HCT116 (cell line): ENCODE measurements at regions not wholly inside any gene's neighbourhood (a gene's known extent, or its start where the extent isn't known, plus 50 kb on each side); places are given as distances from the start of the nearest gene placed in this dataset.

ENCODE experiments used
- CTCF ChIP-seq, 3 experiments: fragments of 200-600 bp in 1 of 3; sonication (generic) in 1 of 3; IDR thresholded peaks in 2 of 3; conservative IDR thresholded peaks in 1 of 3; 2 replicates each; pipeline ENCODE4 v1.5.1; 2012 to 2017; ENCODE audit warnings: low read depth in 2 of 3, low read length in 2 of 3, antibody characterized with exemption in 1 of 3, borderline replicate concordance in 1 of 3, control low read depth in 1 of 3, mild to moderate bottlenecking in 1 of 3, mixed read lengths in 1 of 3, mixed run types in 1 of 3, moderate library complexity in 1 of 3; ENCODE audit not compliant: insufficient read depth in 1 of 3
- FOSL1 ChIP-seq: IDR thresholded peaks from 2 replicates; pipeline ENCODE4 v1.6.1; 2012; ENCODE audit warnings: low read depth
- MAX ChIP-seq: IDR thresholded peaks from 2 replicates; pipeline ENCODE4 v1.6.1; 2012
- POLR2A ChIP-seq: IDR thresholded peaks from 2 replicates; pipeline ENCODE4 v1.7.0; 2011; ENCODE audit warnings: borderline replicate concordance; ENCODE audit not compliant: insufficient read depth, insufficient read length; ENCODE audit errors: extremely low read depth
- SIN3A ChIP-seq: IDR thresholded peaks from 2 replicates; pipeline ENCODE4 v1.6.1; 2012; ENCODE audit warnings: low read depth
- YY1 ChIP-seq: IDR thresholded peaks from 2 replicates; pipeline ENCODE4 v1.6.1; 2011; ENCODE audit warnings: low read length, low read depth, moderate library complexity, mild to moderate bottlenecking; ENCODE audit not compliant: insufficient replicate concordance; ENCODE audit errors: extremely low read depth
- ZNF274 ChIP-seq: fragments of 200-500 bp; sonication (Bioruptor generic); IDR thresholded peaks from 2 replicates; pipeline ENCODE4 v1.6.1; 2014; ENCODE audit warnings: mild to moderate bottlenecking, low read depth, low read length, inconsistent platforms

- TF ChIP-seq YY1: no peak
- no peak for TF ChIP-seq FOSL1
- TF ChIP-seq POLR2A: no peak
- no peak for TF ChIP-seq ZNF274
- no peak for TF ChIP-seq CTCF (IDR thresholded peaks at IDR 0.05 in 2 of 3, conservative IDR thresholded peaks at IDR 0.05 in 1 of 3; ENCODE audit: borderline replicate concordance in 1 of 3, insufficient read depth in 1 of 3, low read depth in 2 of 3, low read length in 2 of 3)
- no peak for TF ChIP-seq SIN3A
- no peak for TF ChIP-seq MAX
Observed at GRCh38 chr1:185498207-185498606, 181.2 kb upstream of the IVNS1ABP start.
